ENCODE measurements at regions not wholly inside any gene's neighbourhood (a gene's known extent, or its start where the extent isn't known, plus 50 kb on each side); places are given as distances from the start of the nearest gene placed in this dataset.

GRCh38 chr11:15885854-15886253, 470.5 kb downstream of the SOX6 start:
- TF ChIP-seq, protein P1, sequence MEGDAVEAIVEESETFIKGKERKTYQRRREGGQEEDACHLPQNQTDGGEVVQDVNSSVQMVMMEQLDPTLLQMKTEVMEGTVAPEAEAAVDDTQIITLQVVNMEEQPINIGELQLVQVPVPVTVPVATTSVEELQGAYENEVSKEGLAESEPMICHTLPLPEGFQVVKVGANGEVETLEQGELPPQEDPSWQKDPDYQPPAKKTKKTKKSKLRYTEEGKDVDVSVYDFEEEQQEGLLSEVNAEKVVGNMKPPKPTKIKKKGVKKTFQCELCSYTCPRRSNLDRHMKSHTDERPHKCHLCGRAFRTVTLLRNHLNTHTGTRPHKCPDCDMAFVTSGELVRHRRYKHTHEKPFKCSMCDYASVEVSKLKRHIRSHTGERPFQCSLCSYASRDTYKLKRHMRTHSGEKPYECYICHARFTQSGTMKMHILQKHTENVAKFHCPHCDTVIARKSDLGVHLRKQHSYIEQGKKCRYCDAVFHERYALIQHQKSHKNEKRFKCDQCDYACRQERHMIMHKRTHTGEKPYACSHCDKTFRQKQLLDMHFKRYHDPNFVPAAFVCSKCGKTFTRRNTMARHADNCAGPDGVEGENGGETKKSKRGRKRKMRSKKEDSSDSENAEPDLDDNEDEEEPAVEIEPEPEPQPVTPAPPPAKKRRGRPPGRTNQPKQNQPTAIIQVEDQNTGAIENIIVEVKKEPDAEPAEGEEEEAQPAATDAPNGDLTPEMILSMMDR (IDR thresholded peaks at IDR 0.05; ENCODE audit: low read depth, low read length) = no peak
- DNase-seq = no peak
- Histone ChIP-seq H3K27me3 (no peaks in the 10 kb centered on the region), H3K36me3 (no peaks in the 10 kb centered on the region), H3K4me1 (no peaks in the 10 kb centered on the region), H3K9me3 (no peaks in the 10 kb centered on the region), H3K4me3 (ENCODE audit: low read depth, low read length) (no peak overlapping the region)

- DNase-seq = no peak
- no peaks in the 10 kb centered on the region for H3K9me3 ChIP-seq
- TF ChIP-seq, protein P1 (IDR thresholded peaks at IDR 0.05; ENCODE audit: low read depth, low read length) = no peak
- no peaks in the 10 kb centered on the region for H3K4me1 ChIP-seq
- no peaks in the 10 kb centered on the region for H3K27me3 ChIP-seq
- H3K4me3 ChIP-seq (ENCODE audit: low read depth, low read length) = no peak overlapping the region
- no peaks in the 10 kb centered on the region for H3K36me3 ChIP-seq
Observed at GRCh38 chr11:15886299-15886698, 470.0 kb downstream of the SOX6 start.

DNA sequence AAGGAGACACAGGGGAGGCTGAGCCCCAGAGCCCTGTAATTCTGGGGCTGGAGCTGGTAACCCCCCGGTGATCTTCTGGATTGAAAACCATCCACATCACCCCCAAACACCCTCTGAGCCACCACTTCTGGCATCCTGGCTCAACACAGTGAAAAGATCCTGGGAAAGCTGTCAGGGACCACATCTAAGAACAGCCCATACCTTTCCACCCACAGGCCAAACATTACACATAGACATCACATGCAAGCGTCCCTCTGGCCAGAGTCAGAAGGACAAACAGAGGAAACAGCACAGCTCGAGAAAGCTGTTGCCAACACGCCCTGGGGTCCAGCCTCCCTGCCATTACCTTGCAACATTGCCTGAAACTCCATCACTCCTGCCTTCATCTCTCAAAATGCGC, 469.5 kb downstream of the SOX6 start:
- TF ChIP-seq, protein P1 (IDR thresholded peaks at IDR 0.05; ENCODE audit: low read depth, low read length) = no peak
- no peaks in the 10 kb centered on the region for H3K4me1 ChIP-seq
- H3K27me3 ChIP-seq = no peaks in the 10 kb centered on the region
- DNase-seq = no peak
- H3K9me3 ChIP-seq = no peaks in the 10 kb centered on the region
- H3K36me3 ChIP-seq = no peaks in the 10 kb centered on the region
- no peak overlapping the region for H3K4me3 ChIP-seq (ENCODE audit: low read depth, low read length)

- no peak overlapping the region for H3K4me3 ChIP-seq (ENCODE audit: low read depth, low read length)
- no peaks in the 10 kb centered on the region for H3K36me3 ChIP-seq
- no peaks in the 10 kb centered on the region for H3K4me1 ChIP-seq
- H3K9me3 ChIP-seq = no peaks in the 10 kb centered on the region
- TF ChIP-seq, protein P1 (IDR thresholded peaks at IDR 0.05; ENCODE audit: low read depth, low read length) = no peak
- H3K27me3 ChIP-seq = no peaks in the 10 kb centered on the region
- DNase-seq = no peak
Observed at GRCh38 chr11:15888556-15889345, 467.6 kb downstream of the SOX6 start.

- Histone ChIP-seq H3K4me3 (ENCODE audit: low read depth, low read length) (no peak overlapping the region), H3K9me3 (no peaks in the 10 kb centered on the region), H3K36me3 (no peaks in the 10 kb centered on the region), H3K4me1 (no peaks in the 10 kb centered on the region), H3K27me3 (no peaks in the 10 kb centered on the region)
- TF ChIP-seq, protein P1 (IDR thresholded peaks at IDR 0.05; ENCODE audit: low read depth, low read length) = no peak
- no peak for DNase-seq
Observed at GRCh38 chr11:15889363-15890030, 466.8 kb downstream of the SOX6 start.

All from BE2C (cell line).